D341Med (cell line): ENCODE measurements at regions not wholly inside any gene's neighbourhood (a gene's known extent, or its start where the extent isn't known, plus 50 kb on each side); places are given as distances from the start of the nearest gene placed in this dataset.

Experiments used
- DNase-seq: peaks from one replicate; pipeline ENCODE4 v3.0.0; 2012; ENCODE audit warnings: low spot score

GRCh38 chr13:48891586-48891985 lies 84.1 kb upstream of the FNDC3A start:
- no peak for DNase-seq

GRCh38 chr13:48892053-48892687 lies 83.5 kb upstream of the FNDC3A start:
- no peak for DNase-seq

- no peak for DNase-seq
Observed at GRCh38 chr13:48892688-48893075, 83.0 kb upstream of the FNDC3A start.

GRCh38 chr13:48896312-48896711 lies 79.4 kb upstream of the FNDC3A start:
- no peak for DNase-seq

GRCh38 chr13:48901781-48902180 lies 73.9 kb upstream of the FNDC3A start:
- DNase-seq = no peak

GRCh38 chr13:48902368-48902767 lies 73.3 kb upstream of the FNDC3A start:
- DNase-seq = no peak

GRCh38 chr13:48904668-48905290 lies 70.9 kb upstream of the FNDC3A start:
- DNase-seq = no peak

- DNase-seq = no peak
Observed at GRCh38 chr13:48906200-48906599, 69.5 kb upstream of the FNDC3A start.

- DNase-seq = no peak
Observed at GRCh38 chr13:48908381-48909055, 67.2 kb upstream of the FNDC3A start.

GRCh38 chr13:48909056-48909389 lies 66.7 kb upstream of the FNDC3A start:
- DNase-seq = no peak

- no peak for DNase-seq
Observed at GRCh38 chr13:48910686-48911085, 65.0 kb upstream of the FNDC3A start.

- DNase-seq = no peak
Observed at GRCh38 chr13:48919751-48920150, 56.0 kb upstream of the FNDC3A start.

GRCh38 chr13:48920730-48921129 lies 55.0 kb upstream of the FNDC3A start:
- no peak for DNase-seq

- DNase-seq = no peak
Observed at GRCh38 chr13:48923376-48923775, 52.3 kb upstream of the FNDC3A start.

GRCh38 chr13:48925001-48925400 lies 50.7 kb upstream of the FNDC3A start:
- DNase-seq = no peak
